Hypothalamus (tissue), 51 donors: ENCODE measurements at regions not wholly inside any gene's neighbourhood (a gene's known extent, or its start where the extent isn't known, plus 50 kb on each side); places are given as distances from the start of the nearest gene placed in this dataset.
"Not testable (repeated sequence)": the region's sequence is repeated elsewhere in the genome, so short reads cannot be mapped to it uniquely, and the experiment has no call there.

Source experiments
- DNase-seq, 51 donors: peaks; one replicate each; lab custom pipeline; 2025; lab: John Stamatoyannopoulos, UW

DNA sequence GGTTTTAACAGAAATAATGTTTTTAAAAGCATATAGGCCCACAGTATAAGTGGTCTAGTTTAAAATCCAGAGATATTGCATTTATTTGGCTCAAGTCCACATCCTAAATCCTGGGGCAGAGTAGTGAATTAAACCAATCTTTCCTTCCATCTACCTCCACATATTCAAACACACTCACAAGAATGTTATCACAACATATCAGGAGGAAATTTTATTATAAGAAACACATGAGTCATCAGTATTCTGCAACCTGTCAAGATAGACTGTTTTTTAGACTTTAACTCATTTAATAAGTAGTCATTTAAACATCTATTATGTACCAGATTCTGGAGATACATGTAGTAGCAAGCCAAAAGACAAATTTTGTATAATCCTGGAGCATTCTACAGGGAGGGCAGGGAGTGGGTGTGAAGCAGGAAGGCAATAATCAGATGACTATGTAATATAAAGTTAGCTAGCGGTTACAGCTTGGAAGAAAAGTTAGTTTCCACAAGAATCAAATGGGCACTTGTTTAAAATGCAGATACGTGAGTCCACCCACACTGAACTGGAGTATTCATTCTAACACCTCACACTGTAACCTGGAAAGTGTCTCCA lies 187.3 kb upstream of the PIK3R1 start:
- no peak for DNase-seq

DNA sequence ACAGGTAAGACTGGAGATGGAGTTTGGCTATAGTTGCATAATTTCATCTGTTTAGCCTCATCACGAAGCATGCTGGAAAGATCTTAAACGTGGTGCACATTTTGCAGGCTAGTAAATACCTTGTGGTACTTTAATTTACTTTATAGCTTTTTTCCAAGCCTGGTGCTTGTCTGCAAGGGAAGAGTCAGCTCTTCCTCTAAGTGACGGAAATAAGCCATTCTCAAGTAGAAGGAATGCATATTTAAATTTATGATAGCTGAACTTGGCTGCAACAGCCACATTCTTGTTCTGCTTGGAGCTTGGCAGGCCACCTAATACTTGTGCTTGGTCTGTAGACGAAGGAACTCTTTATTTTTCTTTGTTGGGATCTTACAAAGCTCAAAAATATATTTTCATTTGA lies 188.0 kb upstream of the PIK3R1 start:
- no peak for DNase-seq

DNA sequence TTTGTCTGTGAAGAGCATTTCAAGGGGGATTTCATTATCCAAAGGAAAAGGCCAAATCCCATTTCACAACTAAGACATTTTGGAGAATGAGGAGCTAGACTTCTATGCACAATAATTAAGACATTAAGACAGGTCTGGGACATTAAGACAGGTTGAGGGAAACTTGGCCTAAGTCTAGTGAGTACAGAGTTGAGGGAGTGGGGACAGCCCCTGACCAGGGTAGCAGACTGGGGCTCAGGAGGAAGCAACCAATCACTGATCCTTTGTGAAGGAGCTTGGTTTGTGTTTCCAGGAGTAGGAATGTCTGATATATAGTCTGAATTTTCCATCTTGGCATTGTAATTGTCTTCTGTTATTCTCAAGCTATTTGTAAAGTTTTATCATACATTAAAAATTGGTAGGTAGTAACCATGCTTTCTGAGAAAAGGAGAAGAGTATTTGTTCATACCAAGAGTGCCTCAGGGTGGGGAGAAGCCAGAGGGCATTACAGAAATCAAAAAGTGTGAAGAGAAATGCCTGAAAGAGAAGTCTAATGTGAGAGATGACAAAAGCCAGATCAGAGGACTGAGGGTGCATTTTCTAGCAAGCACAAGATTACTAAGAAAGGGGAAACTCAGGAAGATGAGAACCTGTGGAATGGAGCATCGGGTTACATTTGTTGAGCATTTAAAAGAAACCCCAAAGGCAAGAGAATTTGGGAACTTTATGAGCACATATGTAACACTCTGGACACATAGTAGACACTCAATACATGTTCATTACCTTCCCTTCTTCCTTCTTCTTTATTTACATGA lies 189.3 kb upstream of the PIK3R1 start:
- DNase-seq = no peak

DNA sequence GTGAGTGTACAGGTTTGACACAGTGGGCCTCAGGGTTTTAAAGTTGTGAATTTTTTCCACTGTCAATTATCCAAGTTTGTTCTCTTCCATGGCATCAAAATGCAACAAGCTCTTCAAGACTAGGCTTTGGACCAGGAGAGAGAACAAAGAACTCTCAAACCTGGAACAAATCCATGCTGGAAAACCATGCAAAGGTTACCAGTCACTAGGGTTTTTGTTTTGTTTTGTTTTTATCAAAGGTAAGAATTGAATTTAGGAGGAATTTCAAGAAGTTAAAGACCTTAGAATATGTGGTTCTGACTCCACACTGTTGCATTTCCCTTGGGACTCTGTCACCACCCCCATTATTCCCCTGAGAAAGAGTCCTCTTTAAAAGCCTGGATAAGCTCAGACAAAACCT lies 191.1 kb upstream of the PIK3R1 start:
- no peak for DNase-seq

GRCh38 chr5:68021916-68022315 lies 193.6 kb upstream of the PIK3R1 start:
- DNase-seq = no peak

DNA sequence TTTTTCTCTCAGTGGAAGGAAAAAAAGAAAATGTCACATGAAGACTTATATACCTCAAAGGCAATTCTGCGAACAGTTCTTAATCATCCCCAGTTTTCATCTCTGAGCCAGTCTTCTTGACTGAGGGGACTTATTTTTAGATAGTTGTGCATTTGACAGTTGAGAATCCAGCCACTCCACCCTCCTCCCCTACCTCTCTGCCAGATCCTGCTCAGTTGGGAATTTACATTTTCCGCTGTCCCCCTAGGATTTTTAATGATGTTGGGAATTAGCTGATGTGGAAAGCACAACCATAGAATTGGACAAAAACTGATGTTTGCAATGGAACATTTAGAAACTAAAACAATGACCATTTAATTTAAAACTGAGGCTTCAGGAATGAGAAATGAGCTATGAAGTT lies 194.3 kb upstream of the PIK3R1 start:
- no peak for DNase-seq

DNA sequence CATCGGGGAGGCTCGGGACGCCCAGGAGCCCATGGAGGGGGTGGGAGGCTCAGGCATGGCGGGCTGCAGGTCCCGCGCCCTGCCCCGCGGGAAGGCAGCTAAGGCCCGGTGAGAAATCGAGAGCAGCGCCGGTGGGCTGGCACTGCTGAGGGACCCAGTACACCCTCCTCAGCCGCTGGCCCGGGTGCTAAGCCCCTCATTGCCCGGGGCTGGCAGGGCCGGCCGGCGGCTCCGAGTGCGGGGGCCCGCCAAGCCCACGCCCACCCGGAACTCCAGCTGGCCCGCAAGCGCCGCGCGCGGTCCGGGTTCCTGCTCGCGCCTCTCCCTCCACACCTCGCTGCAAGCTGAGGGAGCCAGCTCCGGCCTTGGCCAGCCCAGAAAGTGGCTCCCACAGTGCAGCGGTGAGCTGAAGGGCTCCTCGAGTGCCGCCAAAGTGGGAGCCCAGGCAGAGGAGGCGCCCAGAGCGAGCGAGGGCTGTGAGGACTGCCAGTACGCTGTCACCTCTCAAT lies 195.0 kb upstream of the PIK3R1 start:
- not testable (repeated sequence) for DNase-seq

GRCh38 chr5:68015381-68016302 lies 199.9 kb upstream of the PIK3R1 start:
- peak in 4 of 51 donors; percentile 17 to 50 (median 28) for DNase-seq

- no peak for DNase-seq
Observed at GRCh38 chr5:68012831-68013230, 202.7 kb upstream of the PIK3R1 start.

DNA sequence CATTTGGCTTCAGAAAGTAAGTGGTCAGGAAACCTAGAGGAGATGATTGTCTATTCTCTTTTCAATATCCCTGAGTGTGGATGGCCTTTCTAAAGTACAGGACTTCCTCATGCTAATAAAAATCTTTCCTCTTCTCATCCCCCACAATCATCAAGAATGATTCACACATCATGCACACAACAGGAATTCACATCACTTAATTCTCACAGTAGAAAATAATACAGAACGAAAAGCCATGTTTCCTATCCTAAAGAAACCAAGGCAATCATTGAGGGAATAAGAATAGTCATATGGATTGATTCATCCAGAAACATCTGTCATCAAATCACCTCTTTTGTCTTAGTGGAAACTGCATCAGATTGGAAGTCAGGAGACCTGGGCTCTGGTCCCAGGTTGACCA lies 203.1 kb upstream of the PIK3R1 start:
- no peak for DNase-seq

DNA sequence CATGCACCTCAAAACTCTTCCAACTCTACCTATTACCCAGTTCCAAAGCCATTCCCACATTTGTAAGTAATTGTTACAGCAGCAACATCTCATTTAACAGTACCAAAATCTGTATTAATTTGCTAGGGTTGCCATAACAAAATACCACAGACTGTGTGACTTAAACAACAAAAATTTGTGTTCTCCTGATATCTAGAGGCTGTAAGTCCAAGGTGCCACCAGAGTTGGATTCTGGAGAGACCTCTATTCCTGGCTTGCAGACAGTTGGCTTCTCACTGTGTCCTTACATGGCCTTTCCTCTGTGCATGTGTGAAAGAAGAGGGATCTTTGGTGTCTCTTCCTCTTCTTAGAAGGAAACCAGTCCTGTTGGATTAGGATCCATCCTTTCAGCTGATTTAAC lies 203.8 kb upstream of the PIK3R1 start:
- no peak for DNase-seq

- DNase-seq = no peak
Observed at GRCh38 chr5:68011259-68011760, 204.2 kb upstream of the PIK3R1 start.

- DNase-seq = no peak
Observed at GRCh38 chr5:68010740-68011139, 204.8 kb upstream of the PIK3R1 start.

- peak in 1 of 51 donors; percentile 2 for DNase-seq
Observed at GRCh38 chr5:68007451-68007850, 208.1 kb upstream of the PIK3R1 start.

DNA sequence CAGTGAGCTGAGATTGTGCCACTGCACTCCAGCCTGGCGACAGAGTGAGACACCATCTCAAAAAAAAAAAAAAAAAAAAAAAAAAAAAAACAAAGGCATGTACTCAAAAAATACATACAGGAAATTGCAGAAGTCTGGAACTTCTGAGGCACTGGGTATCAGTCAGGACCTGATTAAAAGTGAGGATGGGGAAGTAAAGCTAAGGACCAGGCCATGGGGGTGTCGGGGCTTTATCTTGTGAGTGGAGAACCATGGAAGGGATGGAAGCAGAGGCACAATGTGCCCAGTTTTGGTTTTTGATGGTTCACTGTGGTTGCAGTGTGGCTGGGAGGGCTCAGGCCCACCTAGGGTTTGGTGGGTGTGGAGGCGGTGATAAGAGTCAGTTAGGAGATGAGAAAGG lies 212.7 kb upstream of the PIK3R1 start:
- DNase-seq = no peak

DNA sequence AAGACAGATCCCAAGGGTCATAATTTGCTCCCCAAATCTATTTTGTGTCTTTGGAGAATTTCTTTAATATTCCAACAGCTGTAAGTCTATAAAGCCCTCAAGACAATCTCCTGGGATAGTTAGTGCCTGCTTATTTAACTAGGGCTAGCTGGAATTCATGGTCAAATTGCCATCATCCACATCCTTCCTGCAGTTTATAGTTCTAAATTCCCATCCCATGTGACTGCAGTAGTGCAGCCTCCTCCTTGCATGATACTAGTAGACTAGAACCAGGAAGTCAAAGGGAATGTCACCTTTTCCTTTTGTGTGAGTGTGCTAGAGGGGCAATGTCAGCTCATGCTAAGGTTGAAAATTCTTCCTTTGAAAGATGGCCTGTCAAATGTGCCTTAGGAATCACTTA lies 214.8 kb upstream of the PIK3R1 start:
- no peak for DNase-seq

DNA sequence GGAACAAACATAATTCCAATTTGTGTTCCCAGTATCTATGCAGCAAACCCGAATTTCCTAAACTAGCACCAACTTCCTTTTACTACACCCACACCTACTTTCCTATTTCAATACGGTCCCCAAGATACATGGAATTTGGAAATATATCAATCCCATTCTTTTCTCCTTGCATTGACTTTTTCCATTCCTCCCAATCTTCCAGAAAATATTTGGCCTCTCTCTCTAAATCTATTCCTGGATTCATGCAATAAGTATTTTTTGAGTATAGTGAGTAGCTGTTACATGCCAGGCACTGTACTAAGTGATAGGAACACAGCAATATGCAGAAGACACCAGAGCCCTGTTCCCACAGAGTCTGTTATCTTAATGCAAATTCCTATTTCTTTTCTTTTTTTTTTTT lies 216.2 kb upstream of the PIK3R1 start:
- no peak for DNase-seq

- DNase-seq = peak in 5 of 51 donors; percentile 4 to 15 (median 5)
Observed at GRCh38 chr5:67998709-67999261, 216.8 kb upstream of the PIK3R1 start.

- DNase-seq = no peak
Observed at GRCh38 chr5:67997892-67998457, 217.6 kb upstream of the PIK3R1 start.

DNA sequence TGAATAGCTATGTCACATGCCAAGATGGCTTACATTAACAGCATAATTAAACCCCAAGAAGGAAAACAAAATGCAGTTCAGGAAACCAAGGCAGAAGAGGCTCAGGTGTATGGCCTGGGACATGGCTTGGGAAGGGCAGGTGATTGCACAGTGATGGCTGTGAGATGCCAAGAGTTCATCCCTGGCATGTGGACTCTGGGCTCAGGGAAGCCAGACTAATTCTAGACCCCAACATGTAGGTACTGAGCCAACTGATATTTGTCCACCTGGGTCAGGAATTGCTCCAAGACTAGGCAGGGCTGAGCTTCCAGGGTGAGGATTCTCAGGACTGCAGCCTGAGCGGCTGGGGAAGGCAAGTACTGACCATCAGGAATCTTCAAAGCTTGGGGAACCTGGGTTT lies 218.4 kb upstream of the PIK3R1 start:
- no peak for DNase-seq
